HG03196 (cell line): ENCODE measurements at regions not wholly inside any gene's neighbourhood (a gene's known extent, or its start where the extent isn't known, plus 50 kb on each side); places are given as distances from the start of the nearest gene placed in this dataset.

Experiments used
- ATAC-seq: cut with Tn5 transposase; IDR thresholded peaks from one replicate; pipeline ENCODE4 v1.9.1; 2021; ENCODE audit not compliant: unreplicated experiment

DNA sequence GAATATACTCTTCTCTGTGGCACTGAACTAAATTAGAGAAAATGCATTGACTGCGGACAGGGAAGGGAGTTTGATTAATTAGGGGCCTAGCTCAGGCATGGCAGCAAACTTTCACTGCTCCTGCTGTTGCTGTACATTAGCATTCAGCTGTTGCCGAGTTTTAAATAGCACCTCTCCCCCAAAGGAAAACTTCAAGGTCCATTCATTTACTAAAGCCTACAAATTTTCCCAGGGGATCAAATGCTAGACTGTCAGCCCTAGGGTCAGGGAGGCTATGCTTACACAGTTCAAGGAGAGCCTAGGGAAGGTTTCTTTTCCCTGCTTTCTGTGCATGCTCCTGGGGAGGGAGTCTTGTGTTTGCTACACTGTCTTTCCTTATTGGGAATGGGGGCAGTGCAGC is 60.0 kb upstream of the GZMB start:
- no peak for ATAC-seq

DNA sequence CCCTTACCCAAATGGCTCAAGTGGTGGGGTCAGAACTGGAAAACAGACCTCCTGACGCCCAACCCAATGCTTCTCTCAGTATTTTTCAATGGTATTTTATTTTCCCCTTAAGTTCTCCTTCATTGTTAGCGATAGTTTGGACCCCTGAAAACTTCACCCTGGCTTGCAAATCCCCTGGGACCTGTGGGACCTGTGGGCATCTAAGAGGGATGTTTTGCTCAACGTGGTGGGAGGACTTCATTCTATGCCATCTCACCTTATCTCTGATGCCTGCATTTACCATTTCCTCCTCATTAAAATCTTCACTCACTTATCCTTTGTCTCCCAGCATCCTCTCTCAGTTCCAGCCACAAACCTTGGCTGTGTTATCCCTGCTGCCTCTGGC is 59.4 kb upstream of the GZMB start:
- ATAC-seq: no peak

DNA sequence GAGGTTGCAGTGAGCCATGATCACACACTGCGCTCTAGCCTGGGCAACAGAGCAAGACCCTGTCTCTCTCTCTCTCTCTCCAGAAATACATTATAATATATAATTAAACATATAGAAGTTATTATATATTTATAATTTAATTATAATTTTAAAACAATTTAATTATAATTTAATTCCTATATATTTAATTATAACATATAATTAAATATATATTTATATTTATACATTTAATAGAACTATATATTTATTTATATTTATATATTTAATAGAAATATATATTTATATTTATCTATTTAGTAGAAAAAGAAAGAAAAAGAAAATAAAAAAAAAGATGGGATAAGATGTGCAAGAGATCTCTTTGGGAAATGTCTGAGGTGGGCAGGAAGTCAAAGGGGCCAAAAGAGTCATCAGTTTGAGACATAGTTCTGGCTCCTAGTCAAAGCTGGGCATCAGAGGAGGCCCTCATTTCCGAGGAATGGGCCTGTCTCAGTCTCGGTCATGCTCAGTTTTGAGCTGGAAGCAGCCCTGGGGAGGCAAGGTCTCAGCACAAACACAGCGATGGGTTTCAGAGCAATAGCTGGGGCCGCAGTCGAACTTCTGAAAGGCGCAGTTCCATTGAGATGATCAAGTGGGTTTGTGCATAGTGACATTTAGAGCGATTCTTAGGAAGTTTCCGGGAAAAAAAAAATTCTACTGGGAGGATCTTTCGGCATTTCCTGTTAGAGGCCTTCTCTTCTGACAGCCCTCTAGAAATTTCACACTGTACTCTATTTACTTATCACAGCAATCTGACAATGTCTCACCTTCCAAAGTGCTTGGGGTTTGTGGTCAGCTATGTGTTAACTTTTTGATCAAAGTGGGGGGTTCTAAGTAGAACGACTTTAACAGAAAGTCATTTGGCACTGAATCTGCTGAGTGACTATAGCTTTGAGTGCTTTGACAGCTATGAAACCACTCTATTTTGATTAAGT is 58.7 kb upstream of the GZMB start:
- no peak for ATAC-seq

DNA sequence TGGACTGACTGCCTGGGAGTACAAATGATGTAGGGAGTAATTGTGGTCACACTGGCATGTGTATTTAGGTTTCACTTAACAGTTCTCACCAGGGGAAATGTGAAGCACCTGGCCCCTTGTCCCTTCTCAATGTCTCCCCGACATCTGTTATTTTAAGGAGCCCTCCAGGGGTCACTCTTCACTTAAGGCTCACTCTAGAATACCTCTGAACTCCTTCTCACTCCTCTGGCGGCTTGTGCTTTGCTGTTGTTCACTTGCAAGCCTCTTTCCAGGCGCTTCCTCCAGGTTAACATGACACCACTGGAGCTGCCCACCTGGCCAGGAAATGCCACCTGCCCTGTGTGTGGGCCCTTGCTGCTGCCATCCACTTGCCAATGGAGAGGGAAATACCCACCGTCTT is 56.5 kb upstream of the GZMB start:
- ATAC-seq: no peak

DNA sequence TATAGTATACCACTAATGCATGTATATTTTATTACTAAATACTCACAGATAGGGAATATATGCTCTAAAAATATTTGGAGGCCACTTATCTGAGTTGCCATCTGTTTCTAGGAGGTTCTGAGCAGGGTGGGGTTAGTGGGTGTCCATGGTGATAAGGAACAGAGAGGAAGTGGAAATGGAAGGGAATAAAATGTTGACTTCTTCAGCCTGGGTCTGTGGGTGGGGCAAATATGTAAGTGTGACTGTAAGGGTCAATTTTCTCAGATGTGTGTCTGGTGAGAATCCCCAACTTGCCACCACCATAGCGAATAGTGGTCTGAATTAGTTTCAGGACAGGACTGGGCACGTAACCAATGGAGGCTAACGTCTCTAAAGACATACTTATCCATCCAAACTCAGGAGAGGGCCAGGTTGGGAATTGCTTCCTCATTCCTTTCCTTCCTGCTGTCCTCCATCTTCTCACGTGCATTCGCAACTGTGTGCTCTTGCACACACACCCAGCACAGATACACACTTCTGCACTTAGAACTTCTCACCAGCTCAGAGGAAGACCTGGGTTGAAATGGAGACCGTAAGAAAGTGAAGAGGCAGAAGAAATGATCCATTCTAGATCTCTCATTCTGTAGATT is 54.2 kb upstream of the GZMB start:
- ATAC-seq: no peak
